ENCODE measurements at regions not wholly inside any gene's neighbourhood (a gene's known extent, or its start where the extent isn't known, plus 50 kb on each side); places are given as distances from the start of the nearest gene placed in this dataset.

GRCh38 chr10:130455791-130456190, 319.6 kb downstream of the GLRX3 start:
- no peak for ATAC-seq
- Mint-ChIP-seq H3K27ac (no peak overlapping the region), H3K9me3 (peaks cover 100% of the 10 kb centered on the region), H3K27me3 (ENCODE audit: insufficient read depth, low read depth, poor library complexity) (peaks cover 3% of the 10 kb centered on the region), H3K4me1 (no peaks in the 10 kb centered on the region), H3K36me3 (ENCODE audit: low read depth) (peaks cover 47% of the 10 kb centered on the region), H3K4me3 (no peak overlapping the region)
- Histone ChIP-seq H3K4me3 (no peak overlapping the region), H3K27me3 (ENCODE audit: insufficient read depth) (no peaks in the 10 kb centered on the region), H2AFZ (no peak overlapping the region), H3K9me2 (ENCODE audit: insufficient read depth) (no peaks in the 10 kb centered on the region), H3K27ac (ENCODE audit: low read depth) (no peak overlapping the region), H3F3A (replicated peaks; ENCODE audit: low read depth) (no peaks in the 10 kb centered on the region), H4K20me1 (replicated peaks; ENCODE audit: insufficient read depth) (no peaks in the 10 kb centered on the region), H3K4me2 (no peak overlapping the region), H3K36me3 (ENCODE audit: insufficient read depth) (no peaks in the 10 kb centered on the region; the same call in 1 of the 2 replicates), H3K4me1 (ENCODE audit: insufficient read depth) (no peaks in the 10 kb centered on the region), H3K79me2 (replicated peaks; ENCODE audit: insufficient read depth) (no peaks in the 10 kb centered on the region)
- TF ChIP-seq ZNF114 (CRISPR knock-in tag; IDR thresholded peaks at IDR 0.05) (no peak), POLR2AphosphoS5 (IDR thresholded peaks at IDR 0.05; ENCODE audit: low read depth) (no peak), STAT1 (IDR thresholded peaks at IDR 0.05; ENCODE audit: unreplicated experiment) (no peak), EZH2 (IDR thresholded peaks at IDR 0.05; ENCODE audit: low read depth, unreplicated experiment) (no peak), ZNF331 (CRISPR knock-in tag; IDR thresholded peaks at IDR 0.05; ENCODE audit: low read depth) (no peak), NANOG (IDR thresholded peaks at IDR 0.05; ENCODE audit: borderline replicate concordance) (no peak)
- no peak for DNase-seq (ENCODE audit: low spot score)

GRCh38 chr10:130456616-130457015, 320.4 kb downstream of the GLRX3 start:
- Histone ChIP-seq H3K27me3 (ENCODE audit: insufficient read depth) (no peaks in the 10 kb centered on the region), H3K27ac (ENCODE audit: low read depth) (no peak overlapping the region), H4K20me1 (replicated peaks; ENCODE audit: insufficient read depth) (no peaks in the 10 kb centered on the region), H3F3A (replicated peaks; ENCODE audit: low read depth) (no peaks in the 10 kb centered on the region), H3K9me2 (ENCODE audit: insufficient read depth) (no peaks in the 10 kb centered on the region), H2AFZ (no peak overlapping the region), H3K4me2 (no peak overlapping the region), H3K36me3 (ENCODE audit: insufficient read depth) (no peaks in the 10 kb centered on the region; the same call in 1 of the 2 replicates), H3K4me1 (ENCODE audit: insufficient read depth) (no peaks in the 10 kb centered on the region), H3K4me3 (no peak overlapping the region), H3K79me2 (replicated peaks; ENCODE audit: insufficient read depth) (no peaks in the 10 kb centered on the region)
- Mint-ChIP-seq H3K9me3 (peaks cover 100% of the 10 kb centered on the region), H3K36me3 (ENCODE audit: low read depth) (peaks cover 52% of the 10 kb centered on the region), H3K27me3 (ENCODE audit: insufficient read depth, low read depth, poor library complexity) (peaks cover 4% of the 10 kb centered on the region), H3K27ac (no peak overlapping the region), H3K4me1 (no peaks in the 10 kb centered on the region), H3K4me3 (no peak overlapping the region)
- ATAC-seq = no peak
- TF ChIP-seq EZH2 (IDR thresholded peaks at IDR 0.05; ENCODE audit: low read depth, unreplicated experiment) = no peak
- TF ChIP-seq STAT1 (IDR thresholded peaks at IDR 0.05; ENCODE audit: unreplicated experiment) = no peak
- no peak for TF ChIP-seq ZNF114 (CRISPR knock-in tag; IDR thresholded peaks at IDR 0.05)
- TF ChIP-seq NANOG (IDR thresholded peaks at IDR 0.05; ENCODE audit: borderline replicate concordance) = no peak
- no peak for DNase-seq (ENCODE audit: low spot score)

- H3K79me2 ChIP-seq (replicated peaks; ENCODE audit: insufficient read depth) = no peaks in the 10 kb centered on the region
- no peak for TF ChIP-seq REST (IDR thresholded peaks at IDR 0.05; ENCODE audit: unreplicated experiment)
- TF ChIP-seq EZH2 (IDR thresholded peaks at IDR 0.05; ENCODE audit: low read depth, unreplicated experiment) = no peak
- no peak for TF ChIP-seq CREB1 (CRISPR knock-in tag; IDR thresholded peaks at IDR 0.05; ENCODE audit: low read depth)
- no peak for TF ChIP-seq NANOG (IDR thresholded peaks at IDR 0.05; ENCODE audit: borderline replicate concordance)
- no peak for TF ChIP-seq ZNF114 (CRISPR knock-in tag; IDR thresholded peaks at IDR 0.05)
- TF ChIP-seq STAT1 (IDR thresholded peaks at IDR 0.05; ENCODE audit: unreplicated experiment) = no peak
Measured at GRCh38 chr10:130458509-130458908, 322.3 kb downstream of the GLRX3 start.

More at GRCh38 chr10:130458509-130458908, 322.3 kb downstream of the GLRX3 start:
- H3K27ac ChIP-seq (ENCODE audit: low read depth) = no peak overlapping the region
- no peak overlapping the region for H3K4me3 ChIP-seq
- Mint-ChIP-seq H3K9me3 (peaks cover 99% of the 10 kb centered on the region), H3K27ac (no peak overlapping the region), H3K27me3 (ENCODE audit: insufficient read depth, low read depth, poor library complexity) (peaks cover 7% of the 10 kb centered on the region), H3K36me3 (ENCODE audit: low read depth) (peaks cover 40% of the 10 kb centered on the region), H3K4me3 (no peak overlapping the region), H3K4me1 (no peaks in the 10 kb centered on the region)
- H2AFZ ChIP-seq = no peak overlapping the region
- DNase-seq (ENCODE audit: low spot score) (peak; percentile 1), ATAC-seq (no peak)
- no peak overlapping the region for H3K4me2 ChIP-seq
- H3K27me3 ChIP-seq (ENCODE audit: insufficient read depth) = no peaks in the 10 kb centered on the region
- no peaks in the 10 kb centered on the region for H4K20me1 ChIP-seq (replicated peaks; ENCODE audit: insufficient read depth)
- H3K4me1 ChIP-seq (ENCODE audit: insufficient read depth) = no peaks in the 10 kb centered on the region
- H3K36me3 ChIP-seq (ENCODE audit: insufficient read depth) = no peaks in the 10 kb centered on the region; the same call in 1 of the 2 replicates
- H3F3A ChIP-seq (replicated peaks; ENCODE audit: low read depth) = no peaks in the 10 kb centered on the region
- H3K9me2 ChIP-seq (ENCODE audit: insufficient read depth) = no peaks in the 10 kb centered on the region

Data from GM23338 (cell line).